A673 (cell line): ENCODE measurements at regions not wholly inside any gene's neighbourhood (a gene's known extent, or its start where the extent isn't known, plus 50 kb on each side); places are given as distances from the start of the nearest gene placed in this dataset.

Experiments used
- BruUV-seq: library from RNA; stranded (reverse); fragments of 400-500 nt; replicated peaks from 2 replicates; lab custom pipeline; 2021; lab: Mats Ljungman, UMichigan
- CTCF ChIA-PET: fragments of 300-600 bp; sonication (Branson Sonifier 250); formaldehyde crosslinking; loops from one replicate; lab custom pipeline; 2022; ENCODE audit warnings: antibody characterized with exemption; lab: Charles Lee
- POLR2A ChIA-PET: fragments of 300-600 bp; sonication (Branson Sonifier 250); formaldehyde crosslinking; loops from one replicate; lab custom pipeline; 2022; ENCODE audit warnings: antibody characterized with exemption; ENCODE audit not compliant: low non-redundant PET; lab: Charles Lee
- DNase-seq: peaks from one replicate; pipeline ENCODE4 v3.0.0-alpha.2; 2015; ENCODE audit warnings: low spot score
- H3K27ac ChIP-seq: fragments of 200-600 bp; sonication (generic); 2 replicates; pipeline ENCODE4 v1.5.1; 2016; ENCODE audit warnings: mixed run types, low read depth, mild to moderate bottlenecking, mixed read lengths, antibody characterized with exemption, low read length; ENCODE audit not compliant: poor library complexity, severe bottlenecking
- H3K27me3 ChIP-seq: fragments of 200-600 bp; sonication (generic); replicated peaks from 2 replicates; pipeline ENCODE4 v1.6.1; 2017; ENCODE audit warnings: mixed run types, low read depth, mild to moderate bottlenecking, mixed read lengths, antibody characterized with exemption, low read length; ENCODE audit not compliant: insufficient read depth, poor library complexity
- H3K36me3 ChIP-seq: fragments of 200-600 bp; sonication (generic); 2 replicates; pipeline ENCODE4 v1.6.1; 2016; ENCODE audit warnings: mixed run types, mild to moderate bottlenecking, mixed read lengths, antibody characterized with exemption, low read length; ENCODE audit not compliant: insufficient read depth, poor library complexity, severe bottlenecking
- H3K4me1 ChIP-seq: fragments of 200-600 bp; sonication (generic); 2 replicates; pipeline ENCODE4 v1.6.1; 2017; ENCODE audit warnings: mixed run types, mild to moderate bottlenecking, mixed read lengths, antibody characterized with exemption, low read length; ENCODE audit not compliant: insufficient read depth, poor library complexity, severe bottlenecking
- H3K4me3 ChIP-seq: fragments of 200-600 bp; sonication (generic); 2 replicates; pipeline ENCODE4 v1.5.1; 2016; ENCODE audit warnings: low read depth, mixed run types, mild to moderate bottlenecking, mixed read lengths, low read length; ENCODE audit not compliant: poor library complexity, severe bottlenecking
- H3K9me3 ChIP-seq: fragments of 200-600 bp; sonication (generic); 2 replicates; pipeline ENCODE4 v1.6.1; 2016; ENCODE audit warnings: mixed run types, low read depth, mild to moderate bottlenecking, mixed read lengths, antibody characterized with exemption, low read length; ENCODE audit not compliant: poor library complexity, severe bottlenecking
- EZH2 ChIP-seq: fragments of 200-600 bp; sonication (generic); IDR thresholded peaks from 2 replicates; pipeline ENCODE4 v1.6.1; 2017; ENCODE audit warnings: borderline replicate concordance, low read depth, mild to moderate bottlenecking, mixed read lengths, antibody characterized with exemption, low read length; ENCODE audit not compliant: poor library complexity, severe bottlenecking
- intact Hi-C: fragments of 100-400 bp; cut with micrococcal nuclease; formaldehyde crosslinking; loops from one replicate; pipeline ENCODE4 v1.10.0; 2022; ENCODE audit not compliant: unreplicated experiment
- TF ChIP-seq, protein P1 (sequence below): fragments of 300-800, 200-600 bp; sonication (generic); conservative IDR thresholded peaks from 2 replicates; pipeline ENCODE4 v1.5.1; 2017; ENCODE audit warnings: low read depth, mild to moderate bottlenecking, antibody characterized with exemption, low read length, moderate library complexity, mixed read lengths

DNA sequence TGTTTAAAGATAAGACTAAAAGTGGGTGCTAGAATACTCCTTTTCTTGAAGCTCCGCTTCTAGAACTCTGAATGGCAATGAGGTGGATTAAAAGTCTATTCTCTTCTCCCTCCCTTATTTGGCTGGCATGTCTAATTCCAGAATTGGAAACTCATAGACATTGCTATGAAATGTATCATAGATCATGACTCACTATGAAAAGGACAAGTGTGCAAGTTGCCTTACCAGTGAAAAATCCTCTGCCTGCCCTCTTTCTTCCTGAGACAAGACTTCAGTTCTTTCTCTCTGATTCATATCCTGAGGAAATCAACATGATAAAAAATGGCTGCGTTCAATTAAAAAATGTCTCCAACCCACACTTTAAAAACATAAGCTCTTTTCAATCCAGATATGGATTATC, 73.2 kb upstream of the BLID start:
- H3K4me1 ChIP-seq, result peaks cover 9% of the 10 kb centered on the region
- intact Hi-C loops, result no loop called here
- peaks cover 17% of the 10 kb centered on the region for H3K9me3 ChIP-seq
- H3K27me3 ChIP-seq, result no peaks in the 10 kb centered on the region
- TF ChIP-seq, protein P1, sequence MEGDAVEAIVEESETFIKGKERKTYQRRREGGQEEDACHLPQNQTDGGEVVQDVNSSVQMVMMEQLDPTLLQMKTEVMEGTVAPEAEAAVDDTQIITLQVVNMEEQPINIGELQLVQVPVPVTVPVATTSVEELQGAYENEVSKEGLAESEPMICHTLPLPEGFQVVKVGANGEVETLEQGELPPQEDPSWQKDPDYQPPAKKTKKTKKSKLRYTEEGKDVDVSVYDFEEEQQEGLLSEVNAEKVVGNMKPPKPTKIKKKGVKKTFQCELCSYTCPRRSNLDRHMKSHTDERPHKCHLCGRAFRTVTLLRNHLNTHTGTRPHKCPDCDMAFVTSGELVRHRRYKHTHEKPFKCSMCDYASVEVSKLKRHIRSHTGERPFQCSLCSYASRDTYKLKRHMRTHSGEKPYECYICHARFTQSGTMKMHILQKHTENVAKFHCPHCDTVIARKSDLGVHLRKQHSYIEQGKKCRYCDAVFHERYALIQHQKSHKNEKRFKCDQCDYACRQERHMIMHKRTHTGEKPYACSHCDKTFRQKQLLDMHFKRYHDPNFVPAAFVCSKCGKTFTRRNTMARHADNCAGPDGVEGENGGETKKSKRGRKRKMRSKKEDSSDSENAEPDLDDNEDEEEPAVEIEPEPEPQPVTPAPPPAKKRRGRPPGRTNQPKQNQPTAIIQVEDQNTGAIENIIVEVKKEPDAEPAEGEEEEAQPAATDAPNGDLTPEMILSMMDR, result no peak
- H3K4me3 ChIP-seq, result no peak overlapping the region
- H3K36me3 ChIP-seq, result no peaks in the 10 kb centered on the region
- ChIA-PET CTCF (no interaction called here), POLR2A (no interaction called here)
- DNase-seq, result peak; percentile 88
- H3K27ac ChIP-seq, result peak overlapping the region; percentile 28
- no TSS peak for BruUV-seq

DNA sequence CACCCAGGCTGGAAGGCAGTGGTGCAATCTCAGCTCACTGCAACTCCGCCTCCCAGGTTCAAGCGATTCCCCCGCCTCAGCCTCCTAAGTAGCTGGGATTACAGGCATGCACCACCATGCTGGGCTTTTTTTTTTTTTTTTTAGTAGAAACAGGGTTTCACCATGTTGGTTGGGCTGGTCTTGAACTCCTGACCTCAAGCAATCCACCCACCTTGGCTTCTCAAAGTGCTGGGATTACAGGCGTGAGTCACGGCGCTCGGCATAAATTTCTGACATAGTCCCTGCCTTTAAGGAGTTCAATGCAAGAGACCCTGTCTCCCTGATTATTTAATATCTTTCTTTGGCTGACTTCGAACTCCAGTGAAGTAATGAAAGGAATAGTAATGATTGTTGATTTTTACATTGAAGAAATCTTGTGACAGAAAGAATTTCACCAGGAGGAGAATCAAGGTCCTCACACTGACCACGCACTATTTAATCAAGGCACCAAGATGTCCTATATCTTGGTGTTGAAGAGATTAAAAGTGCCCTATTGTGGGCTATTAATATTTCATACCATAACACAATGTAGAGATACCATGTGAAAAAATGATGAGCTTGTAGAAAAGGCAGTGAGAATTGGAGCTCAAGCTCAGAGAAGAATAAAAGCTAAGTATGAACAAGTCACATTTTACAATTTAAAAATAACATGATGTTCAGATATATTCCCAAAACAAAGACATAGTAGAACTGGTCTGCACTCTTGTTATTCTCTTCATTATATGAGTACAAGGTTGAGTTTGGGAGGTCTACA, 71.6 kb upstream of the BLID start:
- intact Hi-C loops, result no loop called here
- no peak overlapping the region for H3K27ac ChIP-seq
- POLR2A ChIA-PET, result interaction anchor here (0.7 kb wide), 1 partner anchor 30 kb away, joined by 3 read pairs; no protein-coding TSS in a partner anchor

DNA sequence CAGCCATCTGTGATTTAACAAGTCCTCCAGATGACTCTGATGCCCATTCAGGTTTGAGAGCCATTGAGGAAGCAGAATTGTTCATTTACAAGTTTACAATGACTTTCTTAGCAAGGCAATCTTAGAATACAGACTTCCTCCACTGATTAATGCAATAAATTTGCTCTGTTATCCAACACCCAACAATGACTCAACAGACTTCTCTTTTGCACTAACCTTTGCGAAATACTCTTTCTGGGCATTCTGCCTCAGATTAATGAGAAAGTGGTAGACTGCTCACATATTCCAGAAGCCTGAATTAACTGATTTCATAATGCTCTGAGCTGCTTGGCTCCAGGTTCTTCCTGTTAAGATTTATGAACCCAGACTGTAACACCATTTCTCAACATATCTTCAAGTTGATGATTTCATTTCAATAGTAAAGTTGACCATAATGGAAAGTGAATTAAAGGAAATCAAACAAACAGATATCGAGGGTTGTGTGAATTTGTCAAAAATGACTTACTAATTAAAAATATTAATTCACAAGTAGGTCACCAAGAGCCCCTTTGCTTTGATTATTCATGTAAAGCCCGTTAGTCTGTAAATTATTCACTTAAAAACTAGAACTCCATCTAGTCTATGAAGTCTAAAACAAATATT, 70.5 kb upstream of the BLID start:
- Histone ChIP-seq H3K36me3 (no peaks in the 10 kb centered on the region), H3K27ac (no peak overlapping the region), H3K27me3 (no peaks in the 10 kb centered on the region), H3K4me1 (peaks cover 13% of the 10 kb centered on the region), H3K4me3 (no peak overlapping the region), H3K9me3 (peaks cover 17% of the 10 kb centered on the region)
- no TSS peak for BruUV-seq
- CTCF ChIA-PET, result interaction anchor here (0.8 kb wide), 1 partner anchor 16 kb away, joined by 3 read pairs; no protein-coding TSS in a partner anchor
- no peak for TF ChIP-seq EZH2
- TF ChIP-seq, protein P1, result no peak
- intact Hi-C loops, result no loop called here
- POLR2A ChIA-PET, result no interaction called here
- DNase-seq, result peak; percentile 90

More for the DNA sequence above, 71.6 kb upstream of the BLID start:
- CTCF ChIA-PET, result no interaction called here
- Histone ChIP-seq H3K4me3 (no peak overlapping the region), H3K9me3 (peaks cover 17% of the 10 kb centered on the region), H3K36me3 (no peaks in the 10 kb centered on the region), H3K27me3 (no peaks in the 10 kb centered on the region), H3K4me1 (peaks cover 9% of the 10 kb centered on the region)
- BruUV-seq, result no TSS peak
- TF ChIP-seq, protein P1, result no peak
- no peak for TF ChIP-seq EZH2
- no peak for DNase-seq
